Activated CD4-positive, alpha-beta T cell treated with anti-CD3 and anti-CD28 coated beads, Interleukin-2, amount 50 U/mL, for 48 hours (primary cell): ENCODE measurements at regions not wholly inside any gene's neighbourhood (a gene's known extent, or its start where the extent isn't known, plus 50 kb on each side); places are given as distances from the start of the nearest gene placed in this dataset.

Source experiments
- DNase-seq, 2 experiments: peaks; one replicate each; pipeline ENCODE4 v3.0.0-alpha.2; 2020

GRCh38 chr2:15782009-15782751, 158.2 kb upstream of the MYCN start:
- no peak for DNase-seq

DNA sequence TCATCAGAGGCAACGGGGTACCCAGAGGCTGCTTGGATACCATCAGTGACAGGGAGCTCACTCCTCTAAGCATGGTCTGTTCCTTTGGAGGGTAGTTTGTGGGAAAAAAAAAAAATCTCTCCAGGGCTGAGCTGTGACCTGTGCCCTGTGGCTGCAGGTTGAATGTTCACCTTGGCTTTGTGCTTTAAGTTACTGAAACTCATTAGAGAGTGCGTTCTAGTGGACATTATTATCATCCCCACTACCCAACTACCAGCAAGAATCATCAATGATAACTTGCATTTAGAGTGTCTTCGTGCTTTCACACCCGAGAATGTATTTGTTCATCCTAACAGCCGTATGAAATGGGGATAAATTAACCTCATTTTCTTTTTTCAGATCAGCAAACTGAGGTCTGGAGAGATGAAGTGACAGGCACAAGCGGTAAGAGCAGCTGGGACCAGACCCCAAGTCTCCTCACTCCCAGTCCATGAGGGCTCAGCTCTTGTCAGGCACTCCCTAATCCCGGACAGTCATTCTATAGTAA, 157.5 kb upstream of the MYCN start:
- no peak for DNase-seq

- no peak for DNase-seq
Observed at GRCh38 chr2:15783489-15783888, 156.9 kb upstream of the MYCN start.

- no peak for DNase-seq
Observed at GRCh38 chr2:15784106-15784885, 156.1 kb upstream of the MYCN start.

DNA sequence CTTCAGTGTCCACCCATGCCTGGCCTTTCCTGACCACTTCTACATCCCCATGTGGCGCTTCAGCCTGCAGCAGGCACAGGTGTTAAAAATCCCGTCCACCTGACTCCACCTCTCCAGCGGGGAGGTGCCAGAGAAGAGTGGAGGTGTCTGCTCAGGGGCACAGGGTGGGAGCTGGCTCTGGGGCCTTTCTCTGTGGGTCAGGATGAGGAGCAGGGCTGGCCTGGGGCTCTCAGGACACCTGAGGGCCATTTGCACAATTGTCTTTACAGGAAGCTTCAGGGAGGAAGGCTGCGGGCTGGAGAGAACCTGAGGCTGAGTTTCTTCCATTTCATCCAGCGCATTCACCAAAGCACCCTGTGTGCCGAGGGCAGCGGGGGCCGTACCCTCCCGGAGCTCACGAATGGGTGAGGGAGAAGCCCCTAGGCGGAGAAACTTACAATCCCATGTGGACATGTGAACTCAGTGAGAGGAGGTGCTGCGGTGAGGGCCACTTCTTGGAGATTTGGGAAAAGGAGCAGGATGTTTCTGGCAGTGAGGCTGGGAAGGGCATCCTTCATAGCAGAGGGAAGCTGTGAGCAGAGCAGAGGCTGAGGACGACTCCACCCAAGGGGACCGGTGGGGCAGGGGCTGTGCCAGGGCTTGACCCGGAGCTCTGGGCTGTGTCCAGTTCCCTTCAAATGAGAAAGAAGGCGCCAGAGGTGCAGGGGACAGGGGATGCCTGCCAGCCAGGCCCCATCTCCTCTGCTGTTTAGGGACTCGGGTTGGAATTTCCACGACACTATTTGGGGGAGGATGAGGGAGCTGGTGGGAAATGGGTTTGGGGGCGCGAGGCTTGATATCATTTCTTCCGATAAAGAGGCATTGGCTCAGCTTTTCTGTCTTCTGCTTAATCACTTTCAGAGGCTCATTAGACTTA, 155.2 kb upstream of the MYCN start:
- DNase-seq, result no peak

- no peak for DNase-seq
Observed at GRCh38 chr2:15786003-15786654, 154.2 kb upstream of the MYCN start.

GRCh38 chr2:15786901-15787300, 153.4 kb upstream of the MYCN start:
- DNase-seq, result no peak

DNA sequence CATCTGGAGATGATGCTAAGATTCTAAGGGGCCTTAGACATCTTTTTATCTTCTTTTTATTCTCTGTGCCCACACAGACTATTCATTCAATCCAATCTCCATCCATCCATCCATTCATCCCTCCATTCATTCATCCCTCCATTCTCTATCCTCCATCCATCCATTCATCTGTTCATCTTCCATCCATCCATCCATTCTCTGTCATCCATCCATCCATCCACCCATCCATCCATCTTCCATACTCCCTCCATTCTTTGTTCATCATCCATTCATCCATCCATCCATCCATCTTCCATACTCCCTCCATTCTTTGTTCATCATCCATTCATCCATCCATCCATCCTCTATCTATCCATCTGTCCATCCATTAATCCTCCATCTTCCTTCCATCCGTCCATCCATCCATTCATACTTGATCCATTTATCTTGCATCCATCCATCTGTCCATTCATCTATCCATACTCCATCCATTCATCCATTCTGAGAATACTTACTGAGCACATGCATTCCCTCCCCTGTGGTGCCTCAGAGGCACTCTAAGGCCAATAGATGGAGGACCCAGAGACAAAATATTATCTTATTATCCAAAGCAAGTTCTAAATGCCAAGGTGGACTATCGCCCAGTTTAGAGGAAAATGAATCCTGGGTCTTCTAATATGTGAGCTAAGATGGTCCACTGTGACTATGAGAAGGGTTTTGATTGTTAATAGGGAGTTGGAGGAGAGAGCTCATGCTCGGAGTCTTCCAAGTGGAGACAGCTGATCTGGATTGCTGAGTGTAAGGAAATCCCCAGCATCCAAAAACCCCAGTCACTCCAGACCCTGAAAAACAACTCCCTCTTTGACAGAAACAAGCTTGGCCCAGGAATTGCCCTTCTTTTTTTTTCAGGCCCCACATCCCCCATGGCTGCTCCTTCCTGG, 152.6 kb upstream of the MYCN start:
- no peak for DNase-seq

GRCh38 chr2:15788455-15788829, 151.9 kb upstream of the MYCN start:
- DNase-seq, result no peak

GRCh38 chr2:15788830-15789229, 151.5 kb upstream of the MYCN start:
- DNase-seq, result no peak

DNA sequence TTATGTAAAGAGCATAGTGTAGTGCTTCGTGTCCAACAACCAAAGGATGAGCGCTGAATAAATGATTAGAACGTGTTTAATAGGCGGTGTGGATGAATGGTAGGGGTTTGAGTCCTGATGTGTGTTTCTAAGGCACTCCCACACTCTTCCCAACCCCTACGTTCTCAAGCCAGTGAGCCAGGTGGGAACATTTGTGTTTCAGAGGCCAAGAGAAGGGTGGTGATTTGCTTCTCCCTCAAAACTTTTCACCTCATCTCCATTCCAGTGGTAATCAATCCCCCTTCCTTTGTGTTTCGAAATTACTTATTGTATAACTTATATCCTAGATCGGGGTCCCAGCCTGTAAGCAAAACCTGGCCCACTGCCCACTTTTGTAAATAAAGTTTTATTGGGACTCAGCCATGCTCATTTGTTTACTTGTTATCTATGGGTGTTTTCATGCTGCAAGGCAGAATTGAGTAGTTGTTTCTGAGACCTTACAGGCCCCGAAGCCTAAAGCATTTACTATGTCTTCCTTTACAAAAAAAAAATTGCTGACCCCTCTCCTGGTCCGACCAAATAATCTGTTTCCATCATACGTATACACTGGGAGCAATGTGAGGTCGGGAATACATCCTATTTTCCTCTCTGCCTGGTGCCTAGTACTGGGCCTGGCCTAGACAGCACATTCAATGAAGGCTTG, 150.8 kb upstream of the MYCN start:
- no peak for DNase-seq

- DNase-seq, result no peak
Observed at GRCh38 chr2:15790326-15790725, 150.0 kb upstream of the MYCN start.

- DNase-seq, result no peak
Observed at GRCh38 chr2:15790838-15791237, 149.5 kb upstream of the MYCN start.

DNA sequence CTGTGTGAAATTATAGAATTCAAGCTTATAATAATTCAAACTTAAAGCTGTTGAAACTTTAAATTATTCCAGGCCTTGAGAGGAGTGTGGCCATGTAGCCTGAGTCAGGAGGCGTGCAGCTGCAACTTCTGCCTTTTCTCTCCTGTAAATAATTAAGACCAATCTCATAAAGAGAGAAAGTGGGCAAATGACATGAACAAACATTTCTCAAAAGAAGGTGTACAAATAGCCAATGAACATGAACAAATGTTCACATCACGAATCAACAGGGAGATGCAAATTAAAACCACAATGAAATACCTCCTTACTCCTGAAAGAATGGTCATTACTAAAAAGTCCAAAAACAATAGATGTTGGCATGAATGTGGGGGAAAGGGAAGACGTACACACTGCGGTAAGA, 149.1 kb upstream of the MYCN start:
- DNase-seq, result no peak

DNA sequence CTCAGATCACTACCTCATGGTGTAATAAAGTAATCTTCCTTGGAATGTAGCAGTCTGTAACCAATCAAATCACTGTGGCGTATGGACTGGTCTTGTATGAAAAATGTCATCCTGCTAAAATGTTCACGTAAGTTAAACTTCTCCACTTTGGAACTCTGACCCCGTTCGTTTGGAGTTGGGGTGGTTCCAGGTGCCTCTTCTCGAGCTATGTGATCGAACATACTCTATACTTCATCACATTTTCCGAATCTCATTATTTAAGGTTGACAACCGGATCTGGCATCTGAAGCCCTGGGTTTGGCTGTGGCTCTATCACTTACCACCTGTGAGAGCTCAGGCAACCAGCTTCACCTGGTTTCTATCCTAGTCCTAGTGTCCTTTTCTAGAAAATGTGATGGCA, 148.0 kb upstream of the MYCN start:
- DNase-seq, result no peak

- DNase-seq, result no peak
Observed at GRCh38 chr2:15793078-15793913, 147.1 kb upstream of the MYCN start.

DNA sequence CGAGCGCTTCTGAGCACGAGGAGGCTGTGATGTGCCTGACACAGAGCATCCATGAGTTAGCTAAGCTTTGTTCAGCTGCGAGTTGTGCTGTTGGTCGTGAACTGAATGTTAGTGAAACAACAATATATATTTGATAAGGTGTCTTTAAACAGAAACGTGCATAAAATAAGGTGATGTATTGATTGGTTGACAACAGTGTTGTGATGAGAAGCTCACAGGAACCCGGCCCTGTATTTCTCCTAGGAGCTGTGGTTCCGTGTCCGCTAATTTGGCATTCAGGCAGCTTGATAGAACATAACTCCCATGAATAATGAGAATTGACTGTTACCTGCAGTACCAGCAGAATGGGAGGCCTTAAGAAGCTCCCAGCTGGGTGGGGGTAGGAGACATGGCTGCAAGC, 146.4 kb upstream of the MYCN start:
- no peak for DNase-seq

- no peak for DNase-seq
Observed at GRCh38 chr2:15794608-15795134, 145.7 kb upstream of the MYCN start.

GRCh38 chr2:15795426-15795825, 144.9 kb upstream of the MYCN start:
- no peak for DNase-seq
